ENCODE measurements at regions not wholly inside any gene's neighbourhood (a gene's known extent, or its start where the extent isn't known, plus 50 kb on each side); places are given as distances from the start of the nearest gene placed in this dataset.

DNA sequence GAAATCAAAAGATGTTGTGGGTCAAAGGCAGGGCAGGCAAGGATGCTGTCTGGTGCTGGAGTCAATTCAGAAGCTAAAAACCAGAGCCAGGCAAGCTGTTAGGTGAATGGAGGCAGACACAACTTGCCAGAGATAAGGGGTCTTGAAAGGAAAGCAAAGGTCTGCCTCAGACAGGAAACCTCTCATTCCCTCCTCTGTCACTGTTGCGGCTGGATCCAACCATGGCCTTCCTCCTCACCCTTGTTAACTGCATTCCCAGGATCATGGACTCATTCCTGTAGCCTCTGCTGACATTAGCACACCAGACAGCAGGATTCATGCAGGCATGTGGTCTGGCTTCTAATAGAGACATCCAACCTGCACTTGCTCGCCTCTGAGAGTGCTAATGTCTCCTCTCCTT is 186.7 kb upstream of the HS3ST3A1 start:
- no peak overlapping the region for H3K4me3 Mint-ChIP-seq (ENCODE audit: low read depth)
- H3K27me3 Mint-ChIP-seq: no peaks in the 10 kb centered on the region
- no peak for TF ChIP-seq CTCF (IDR thresholded peaks at IDR 0.05; ENCODE audit: unreplicated experiment)
- H3K27ac Mint-ChIP-seq: no peak overlapping the region
- peaks cover 6% of the 10 kb centered on the region for H3K9me3 Mint-ChIP-seq (ENCODE audit: low read depth)
- no peaks in the 10 kb centered on the region for H3K4me1 Mint-ChIP-seq (ENCODE audit: low read depth)
- DNase-seq (ENCODE audit: low spot score, unreplicated experiment): no peak
- peaks cover 2% of the 10 kb centered on the region for H3K36me3 Mint-ChIP-seq (ENCODE audit: insufficient read depth)

DNA sequence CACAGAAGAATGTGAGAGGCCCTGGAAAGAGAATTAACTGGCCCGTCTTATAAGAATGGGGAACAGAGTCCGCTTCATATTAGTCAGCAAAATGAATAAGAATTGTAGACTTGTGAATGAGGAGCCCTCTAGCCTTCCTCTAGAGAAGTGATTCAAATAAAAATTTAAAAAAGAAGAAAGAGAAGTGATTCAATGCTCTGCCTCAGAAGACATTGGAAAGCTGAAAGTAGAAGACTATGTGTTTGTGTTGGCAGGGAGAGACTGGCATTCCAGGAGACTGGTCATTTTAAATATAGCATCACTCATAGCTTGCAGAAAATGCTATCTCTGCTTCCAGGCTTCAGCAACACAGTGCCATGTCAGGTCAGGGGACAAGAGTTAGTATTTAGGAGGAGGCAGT is 190.6 kb upstream of the HS3ST3A1 start:
- Mint-ChIP-seq H3K4me3 (ENCODE audit: low read depth) (no peak overlapping the region), H3K9me3 (ENCODE audit: low read depth) (peaks cover 6% of the 10 kb centered on the region), H3K36me3 (ENCODE audit: insufficient read depth) (peaks cover 2% of the 10 kb centered on the region), H3K4me1 (ENCODE audit: low read depth) (no peaks in the 10 kb centered on the region), H3K27ac (no peak overlapping the region), H3K27me3 (no peaks in the 10 kb centered on the region)
- DNase-seq (ENCODE audit: low spot score, unreplicated experiment): no peak
- TF ChIP-seq CTCF (IDR thresholded peaks at IDR 0.05; ENCODE audit: unreplicated experiment): no peak

GRCh38 chr17:13793951-13794350 is 192.2 kb upstream of the HS3ST3A1 start:
- TF ChIP-seq CTCF (IDR thresholded peaks at IDR 0.05; ENCODE audit: unreplicated experiment): no peak
- Mint-ChIP-seq H3K4me3 (ENCODE audit: low read depth) (no peak overlapping the region), H3K9me3 (ENCODE audit: low read depth) (peaks cover 6% of the 10 kb centered on the region), H3K27me3 (no peaks in the 10 kb centered on the region), H3K27ac (no peak overlapping the region), H3K36me3 (ENCODE audit: insufficient read depth) (peaks cover 2% of the 10 kb centered on the region), H3K4me1 (ENCODE audit: low read depth) (no peaks in the 10 kb centered on the region)
- no peak for DNase-seq (ENCODE audit: low spot score, unreplicated experiment)

GRCh38 chr17:13797863-13798262 is 196.1 kb upstream of the HS3ST3A1 start:
- TF ChIP-seq CTCF (IDR thresholded peaks at IDR 0.05; ENCODE audit: unreplicated experiment): no peak
- Mint-ChIP-seq H3K27ac (no peak overlapping the region), H3K4me3 (ENCODE audit: low read depth) (no peak overlapping the region), H3K27me3 (no peaks in the 10 kb centered on the region), H3K4me1 (ENCODE audit: low read depth) (no peaks in the 10 kb centered on the region), H3K36me3 (ENCODE audit: insufficient read depth) (no peaks in the 10 kb centered on the region), H3K9me3 (ENCODE audit: low read depth) (no peaks in the 10 kb centered on the region)
- DNase-seq (ENCODE audit: low spot score, unreplicated experiment): no peak

DNA sequence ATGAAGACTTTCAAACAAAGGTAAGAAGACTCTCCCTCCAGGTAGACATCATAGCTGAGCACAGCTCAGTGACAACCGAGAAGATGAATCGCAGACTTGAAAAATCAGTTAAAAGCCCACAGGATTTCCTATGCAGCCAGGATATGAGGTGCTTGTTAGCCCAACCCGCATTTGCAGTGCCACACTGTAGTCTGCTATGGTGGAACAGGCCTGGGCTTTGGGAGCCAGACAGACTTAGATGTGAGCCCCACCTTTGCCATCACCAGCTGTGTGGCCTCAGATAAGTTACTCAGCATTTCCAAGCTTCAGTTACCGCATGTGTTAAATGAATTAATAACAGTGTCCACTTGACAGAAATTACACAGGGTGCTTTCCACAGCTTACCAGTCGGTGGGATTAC is 204.4 kb upstream of the HS3ST3A1 start:
- no peak for DNase-seq (ENCODE audit: low spot score, unreplicated experiment)
- Mint-ChIP-seq H3K27me3 (peaks cover 5% of the 10 kb centered on the region), H3K4me1 (ENCODE audit: low read depth) (peaks cover 2% of the 10 kb centered on the region), H3K27ac (no peak overlapping the region), H3K4me3 (ENCODE audit: low read depth) (no peak overlapping the region), H3K36me3 (ENCODE audit: insufficient read depth) (peaks cover 3% of the 10 kb centered on the region), H3K9me3 (ENCODE audit: low read depth) (peaks cover 3% of the 10 kb centered on the region)
- TF ChIP-seq CTCF (IDR thresholded peaks at IDR 0.05; ENCODE audit: unreplicated experiment): no peak
